Stimulated activated CD4-positive, alpha-beta T cell treated with anti-CD3 and anti-CD28 coated beads, Interleukin-15, amount 100 ng/mL, for 48 hours (primary cell): ENCODE measurements at regions not wholly inside any gene's neighbourhood (a gene's known extent, or its start where the extent isn't known, plus 50 kb on each side); places are given as distances from the start of the nearest gene placed in this dataset.

Experiments
- DNase-seq, 2 donors: peaks; one replicate each; pipeline ENCODE4 v3.0.0-alpha.2; 2020; ENCODE audit warnings: low read depth in 2 of 2

DNA sequence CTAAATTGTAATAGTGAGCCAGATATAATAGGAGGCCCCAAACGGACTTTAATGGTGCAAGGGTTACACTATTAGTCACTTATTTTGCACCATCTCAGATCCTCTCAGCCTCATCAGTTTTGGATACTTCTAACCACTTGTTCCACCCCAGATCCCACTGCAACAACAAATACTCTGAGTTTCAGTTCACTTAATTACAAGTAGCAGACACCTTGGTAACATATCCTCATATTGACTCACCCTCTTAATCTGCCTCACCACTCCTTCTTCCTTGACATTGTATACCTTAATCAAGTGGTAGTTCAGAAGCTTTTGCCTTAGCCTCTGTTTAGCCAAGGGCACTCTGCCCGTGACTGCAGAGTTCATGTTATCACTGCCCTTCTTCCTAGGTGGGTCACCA, 256.1 kb upstream of the UBASH3B start:
- no peak for DNase-seq

DNA sequence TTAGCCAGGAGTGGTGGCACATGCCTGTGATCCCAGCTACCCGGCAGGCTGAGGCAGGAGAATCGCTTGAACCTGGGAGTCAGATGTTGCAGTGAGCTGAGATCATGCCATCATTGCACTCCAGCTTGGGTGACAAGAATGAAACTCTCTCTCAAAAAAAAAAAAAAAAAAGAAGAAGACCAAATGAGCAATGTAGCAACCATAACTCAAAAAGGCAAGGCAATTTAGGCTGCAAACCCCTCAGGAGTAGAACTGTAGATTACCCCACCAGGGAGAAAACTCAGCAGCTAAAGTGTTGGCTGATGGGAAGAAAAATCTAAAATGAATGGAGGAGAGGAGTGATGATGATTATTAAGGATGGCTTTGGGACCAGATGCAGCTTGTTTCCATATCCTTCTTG, 256.7 kb upstream of the UBASH3B start:
- DNase-seq, result no peak

DNA sequence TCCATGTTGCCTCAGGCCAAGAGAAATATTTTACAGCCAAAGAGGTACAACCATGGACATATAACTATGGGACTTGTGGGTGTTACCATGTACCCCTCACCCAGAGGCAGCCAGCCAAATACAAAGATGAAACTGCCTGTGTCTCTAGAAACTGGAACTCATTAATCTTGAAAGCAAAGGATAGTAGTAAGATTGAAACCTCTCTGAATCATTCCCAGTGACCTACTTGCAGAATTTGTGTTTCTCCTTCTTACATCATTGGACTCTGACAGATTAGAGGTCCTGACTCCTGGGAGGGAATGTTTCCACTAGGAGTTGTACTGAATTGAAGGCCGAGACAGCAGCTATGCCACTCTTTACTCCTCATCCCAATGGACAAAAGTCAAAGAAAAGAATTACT, 257.4 kb upstream of the UBASH3B start:
- DNase-seq, result no peak

DNA sequence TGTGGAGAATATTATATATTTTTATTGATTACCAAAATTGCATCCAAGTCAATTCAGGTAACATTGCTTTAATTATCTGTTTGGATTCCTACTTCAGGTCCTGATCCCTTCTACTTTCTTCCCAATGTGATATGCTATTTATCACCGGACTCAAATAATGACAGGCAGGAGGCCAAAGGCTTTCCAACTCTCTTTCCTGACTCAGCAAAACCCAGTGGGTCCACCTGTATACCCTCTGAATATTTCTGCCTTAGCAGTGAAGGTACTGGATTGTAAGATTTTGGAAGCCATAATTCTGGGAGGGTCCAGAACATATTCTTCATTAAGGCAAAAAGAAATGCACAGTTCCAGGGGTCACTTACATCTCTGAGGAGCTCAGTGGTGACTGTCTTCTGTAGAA, 260.2 kb upstream of the UBASH3B start:
- no peak for DNase-seq

DNA sequence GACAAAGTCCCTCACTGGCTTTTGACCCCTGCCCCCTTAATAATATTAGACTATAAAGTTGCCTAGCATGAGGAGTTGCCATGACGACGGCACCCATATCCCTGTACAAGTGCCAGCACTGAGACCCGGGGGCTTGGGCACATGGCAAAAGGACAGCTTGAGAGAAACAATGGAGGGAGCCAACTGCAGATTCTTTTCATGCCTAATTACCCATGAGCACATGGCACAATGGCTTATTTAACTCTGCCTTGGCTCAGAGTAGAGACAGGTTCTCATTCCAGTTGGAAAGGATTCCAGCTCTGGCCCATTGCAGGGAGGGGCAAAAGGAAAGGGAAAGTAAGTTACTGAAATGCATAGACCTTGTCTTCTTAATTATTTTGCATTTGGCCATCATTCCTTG, 261.2 kb upstream of the UBASH3B start:
- DNase-seq, result no peak

DNA sequence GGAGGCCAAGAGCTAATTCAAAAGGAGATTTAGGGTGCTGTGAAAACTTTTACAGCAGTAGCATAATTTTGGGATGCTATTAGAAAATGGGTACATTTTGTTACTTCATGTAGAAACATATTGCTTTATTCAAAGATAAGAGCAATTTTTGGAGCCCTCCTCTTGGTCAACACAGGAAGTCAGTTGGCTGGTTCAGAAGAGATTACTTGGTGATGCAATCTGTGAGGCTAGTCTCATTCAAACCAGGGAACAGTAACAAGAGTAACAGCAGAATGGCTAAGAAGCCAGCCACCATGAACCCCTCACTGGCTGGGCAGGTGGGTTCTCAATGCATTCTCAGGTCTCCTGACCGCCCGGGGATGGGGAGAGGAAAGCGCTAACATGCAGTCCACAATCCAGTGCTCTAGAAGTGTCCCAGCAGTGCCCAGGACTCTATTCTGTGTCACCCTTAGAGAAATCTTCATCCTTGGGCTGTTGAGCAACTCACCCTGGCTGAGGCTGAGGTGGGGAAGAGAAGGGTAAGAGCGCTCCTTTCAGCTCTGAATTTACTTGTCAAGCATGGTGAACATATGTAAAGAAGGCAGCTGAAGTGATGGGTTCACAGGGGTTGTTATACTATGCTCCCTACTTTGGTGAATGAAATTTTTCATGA, 262.2 kb upstream of the UBASH3B start:
- DNase-seq, result no peak

DNA sequence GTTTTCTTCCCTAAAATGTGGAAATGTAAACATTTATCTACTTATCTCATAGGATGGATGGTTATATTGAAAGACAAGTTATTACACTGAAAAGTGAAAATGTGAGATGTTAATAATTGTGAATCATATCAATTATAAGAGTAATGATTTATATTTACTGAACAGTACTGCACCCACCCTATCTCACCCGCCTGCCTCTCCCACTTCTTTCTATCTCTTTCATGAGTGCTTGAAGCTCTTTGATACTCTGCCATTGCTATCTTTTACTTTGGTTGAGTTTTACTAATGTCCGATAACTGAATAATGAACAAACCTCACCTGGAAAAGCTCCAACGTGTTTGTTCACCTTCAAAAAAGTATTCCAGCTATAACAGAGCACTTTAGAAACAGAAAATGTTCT, 263.0 kb upstream of the UBASH3B start:
- no peak for DNase-seq

DNA sequence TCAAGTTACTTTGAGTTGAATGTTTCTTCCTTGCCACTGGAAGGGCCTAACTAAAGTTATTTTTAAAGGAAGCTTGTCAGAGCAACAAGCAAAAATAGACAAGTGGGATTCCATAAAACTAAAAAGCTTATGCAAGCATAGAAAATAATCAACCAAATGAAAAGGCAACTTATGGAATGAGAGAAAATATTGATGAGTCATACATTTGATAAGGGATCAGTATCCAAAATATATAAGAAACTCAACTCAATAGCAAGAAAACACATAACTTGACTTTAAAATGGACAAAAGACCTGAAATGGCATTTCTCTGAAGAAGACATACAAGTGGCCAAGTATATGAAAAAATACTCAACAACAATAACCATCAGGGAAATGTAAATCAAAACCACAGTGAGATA, 264.5 kb upstream of the UBASH3B start:
- no peak for DNase-seq

DNA sequence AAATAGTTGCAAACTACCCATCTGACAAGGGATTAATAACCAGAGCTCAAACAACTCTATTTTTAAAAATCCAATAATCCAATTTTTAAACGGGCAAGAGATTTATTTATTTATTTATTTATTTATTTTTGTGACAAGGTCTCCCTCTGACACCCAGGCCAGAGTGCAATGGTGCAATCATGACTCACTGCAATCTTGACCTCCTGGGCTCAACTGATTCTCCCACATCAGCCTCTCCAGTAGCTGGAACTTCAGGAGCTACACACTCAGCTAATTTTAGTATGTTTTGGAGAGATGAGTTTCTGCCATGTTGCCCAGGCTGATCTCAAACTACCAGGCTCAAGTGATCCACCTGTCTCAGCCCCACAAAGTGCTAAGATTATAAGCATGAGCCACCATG, 267.2 kb upstream of the BLID start:
- DNase-seq, result no peak

DNA sequence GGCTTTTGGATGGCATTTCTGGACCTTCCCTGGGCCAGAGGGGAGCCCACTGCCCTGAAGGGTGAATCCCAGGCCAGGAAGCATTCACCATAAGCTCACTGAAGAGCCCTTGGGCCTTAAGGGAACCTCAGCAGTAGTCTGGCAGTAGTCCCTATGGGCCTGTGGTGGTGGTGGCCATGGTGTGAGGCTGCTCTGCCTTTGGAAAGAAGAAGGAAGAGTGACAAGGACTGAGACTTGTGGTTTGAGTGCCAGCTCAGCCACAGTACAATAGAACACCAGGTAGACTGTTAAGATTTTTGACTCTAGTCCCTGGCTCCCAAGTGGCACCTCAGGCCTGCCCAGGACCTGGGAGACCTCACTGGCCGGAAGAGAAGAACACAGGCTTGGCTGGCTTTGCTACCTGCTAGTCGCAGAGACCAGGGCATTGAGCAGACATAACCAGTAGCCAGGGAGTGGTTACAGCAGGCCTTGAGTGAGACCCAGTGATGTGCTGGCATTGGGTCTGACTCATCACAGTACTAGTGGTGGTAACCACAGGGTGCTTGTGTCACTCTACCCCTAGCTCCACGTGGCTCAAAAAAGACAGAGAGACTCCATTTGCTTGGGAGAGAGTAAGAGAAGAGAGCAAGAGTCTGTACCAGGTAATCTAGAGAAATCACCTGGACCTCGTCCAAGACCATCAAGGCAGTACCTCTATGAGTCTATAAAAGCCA, 259.8 kb upstream of the BLID start:
- DNase-seq, result no peak

DNA sequence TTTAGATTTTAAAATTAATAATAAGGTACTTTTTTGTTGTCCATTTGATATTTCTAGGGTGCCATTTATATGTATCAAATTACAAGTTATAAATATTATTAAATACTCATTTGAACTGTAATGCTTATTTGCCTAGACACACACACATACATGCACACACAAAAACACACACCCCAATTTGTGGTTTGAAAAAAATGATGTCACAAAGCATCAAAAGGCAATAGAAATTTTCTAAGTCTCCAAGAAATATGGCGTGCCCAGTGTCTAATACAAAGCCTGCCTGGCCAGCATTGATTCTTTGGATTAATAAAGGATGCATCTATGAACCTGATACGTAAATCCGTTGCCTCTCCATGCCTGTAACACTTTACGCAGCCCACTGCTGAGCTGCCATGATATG, 252.8 kb upstream of the BLID start:
- no peak for DNase-seq

DNA sequence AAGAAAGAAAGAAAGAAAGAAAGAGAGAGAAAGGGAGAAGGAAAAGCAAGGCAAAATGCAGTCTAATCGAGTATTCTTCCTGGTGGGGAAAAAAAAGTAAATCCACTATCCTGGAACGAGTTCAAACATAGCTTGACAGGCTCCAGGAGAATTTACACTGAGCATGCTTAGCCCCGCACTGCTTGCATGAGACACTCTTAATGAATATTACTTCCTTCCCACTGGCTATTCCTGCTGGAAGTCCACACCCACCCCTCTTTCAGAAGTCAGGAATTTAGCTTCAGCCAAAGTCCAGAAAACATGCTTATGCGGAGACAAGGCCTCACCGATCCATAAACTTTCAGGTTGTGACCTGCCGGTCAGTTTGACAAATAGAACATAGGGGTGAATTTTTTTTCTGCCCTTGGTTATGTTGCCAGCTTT, 251.8 kb upstream of the BLID start:
- no peak for DNase-seq

DNA sequence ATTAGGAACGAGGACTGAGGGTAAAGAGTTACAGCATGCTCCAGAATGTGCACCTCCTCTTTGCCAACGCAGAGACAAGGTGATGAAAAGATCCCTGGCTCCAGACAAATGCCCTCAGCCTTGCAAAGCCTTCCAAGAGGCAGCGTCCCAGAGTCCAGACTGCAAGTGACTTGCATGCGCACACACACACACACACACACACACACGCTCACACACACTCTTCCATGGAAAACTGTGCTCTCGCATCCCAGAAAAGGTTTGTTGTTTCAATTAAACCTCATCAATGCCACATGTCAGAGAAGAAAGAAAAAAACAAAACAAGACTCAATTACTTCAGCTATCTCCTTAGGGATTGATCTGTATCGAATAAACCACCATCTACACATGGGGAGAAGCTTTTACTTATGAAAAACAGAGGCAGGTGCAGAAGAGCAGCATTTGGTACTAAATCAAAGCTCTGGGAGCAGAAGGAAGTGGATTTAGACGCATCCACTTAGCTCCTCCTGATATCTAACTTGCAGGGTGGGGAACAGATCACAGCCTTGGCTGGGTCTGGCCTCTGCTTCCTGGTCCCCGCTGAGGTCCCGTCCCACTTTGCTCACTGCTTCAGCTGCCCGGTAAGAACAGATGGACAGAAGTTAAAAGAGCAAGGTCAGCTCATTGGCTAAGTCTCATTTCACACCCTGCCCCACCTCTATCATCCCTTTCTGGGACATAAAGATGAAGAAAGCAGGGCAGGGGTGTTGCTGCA, 249.8 kb upstream of the BLID start:
- no peak for DNase-seq

DNA sequence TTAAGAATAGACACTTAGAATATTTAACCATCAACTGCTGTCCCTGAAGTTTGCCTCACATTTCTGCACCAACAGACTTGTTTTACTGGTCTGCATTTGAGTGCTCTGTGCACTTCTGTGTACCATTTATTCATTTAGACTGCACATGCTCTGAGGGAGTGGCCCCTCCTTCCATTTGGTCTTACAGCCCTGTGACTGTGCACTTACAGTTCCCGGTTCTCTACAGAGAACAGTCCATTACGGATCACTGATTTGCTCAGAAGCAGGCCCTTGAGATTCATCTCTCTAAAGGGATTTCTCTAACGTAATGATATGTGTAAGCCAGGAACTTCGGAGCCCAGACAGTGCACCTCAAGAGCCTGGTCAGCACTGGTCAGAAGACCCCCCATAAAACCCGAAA, 247.3 kb upstream of the BLID start:
- no peak for DNase-seq

DNA sequence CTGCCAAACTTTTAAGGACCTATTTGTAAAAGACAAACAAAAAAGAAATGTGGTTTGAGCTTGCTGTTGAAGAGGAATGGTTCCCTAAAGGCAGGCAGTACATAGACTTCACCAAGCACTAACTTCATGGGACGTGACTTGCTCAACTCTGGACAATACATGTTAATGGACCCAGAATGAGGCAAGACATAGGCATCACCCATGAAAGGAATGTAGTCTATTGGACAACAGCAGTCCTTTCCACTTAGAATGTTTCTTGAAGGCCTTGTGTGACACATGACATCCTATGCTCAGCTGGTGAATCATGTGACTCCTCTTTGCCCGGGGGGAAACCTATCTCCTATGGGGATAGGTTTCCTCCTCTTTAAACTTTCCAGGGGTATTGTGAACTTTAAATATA, 246.4 kb upstream of the BLID start:
- no peak for DNase-seq

DNA sequence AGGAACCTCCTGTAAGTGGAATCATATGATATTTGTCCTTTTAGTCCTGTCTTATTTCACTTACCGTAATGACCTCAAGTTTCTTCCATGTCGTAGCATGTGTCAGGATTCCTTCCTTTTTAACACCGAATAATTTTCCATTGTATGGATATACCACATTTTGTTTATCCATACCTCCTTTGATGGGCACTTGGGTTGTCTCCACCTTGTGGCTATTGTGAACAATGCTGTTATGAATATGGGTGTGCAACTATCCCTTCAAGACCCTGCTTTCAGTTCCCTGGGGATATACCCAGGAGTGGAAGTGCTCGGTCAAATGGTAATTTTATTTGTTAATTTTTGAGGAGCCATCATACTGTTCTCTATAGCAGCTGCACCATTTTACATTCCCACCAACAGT, 244.9 kb upstream of the BLID start:
- no peak for DNase-seq

DNA sequence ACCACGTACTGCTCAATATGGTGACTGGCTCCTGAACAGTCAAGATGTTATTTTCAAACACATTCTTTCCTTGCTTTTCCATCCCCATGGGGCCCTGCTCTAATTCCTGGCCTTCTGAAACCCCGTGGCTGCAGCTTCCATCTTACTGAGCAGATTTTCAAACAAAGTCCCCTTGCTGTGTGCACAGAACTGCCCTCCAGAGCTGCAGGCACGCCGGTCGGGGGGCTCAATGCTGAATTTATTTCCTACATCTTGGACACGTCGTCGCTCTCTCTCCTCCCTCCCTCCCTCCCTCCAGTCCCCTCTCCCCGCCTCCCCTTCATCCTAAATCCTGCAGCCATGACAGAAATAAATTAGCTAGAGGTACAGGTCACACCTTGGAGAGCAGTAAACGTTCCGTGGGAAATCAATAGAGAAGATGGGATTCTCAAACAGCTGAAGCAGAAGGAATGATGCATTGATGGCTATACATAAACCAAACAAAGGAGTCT, 243.1 kb upstream of the BLID start:
- no peak for DNase-seq

DNA sequence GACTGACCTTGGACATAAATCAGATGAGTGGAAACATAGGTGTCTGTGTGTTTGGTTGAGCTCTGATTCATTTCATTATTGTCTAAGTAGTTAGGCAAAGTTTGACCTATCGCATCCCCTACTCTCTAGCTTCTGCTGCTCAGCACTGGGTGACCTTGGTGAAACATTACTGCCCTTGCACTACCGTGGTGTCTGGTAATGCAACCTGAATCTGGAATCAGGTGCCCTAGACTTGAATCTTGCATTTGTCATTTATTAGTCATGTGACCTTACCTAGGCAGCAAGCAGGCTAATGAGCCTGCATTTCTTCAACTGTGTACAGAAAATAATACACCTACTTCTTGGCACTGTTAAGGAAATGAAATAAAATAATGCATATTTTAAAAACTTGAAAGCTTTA, 242.3 kb upstream of the BLID start:
- DNase-seq, result no peak

DNA sequence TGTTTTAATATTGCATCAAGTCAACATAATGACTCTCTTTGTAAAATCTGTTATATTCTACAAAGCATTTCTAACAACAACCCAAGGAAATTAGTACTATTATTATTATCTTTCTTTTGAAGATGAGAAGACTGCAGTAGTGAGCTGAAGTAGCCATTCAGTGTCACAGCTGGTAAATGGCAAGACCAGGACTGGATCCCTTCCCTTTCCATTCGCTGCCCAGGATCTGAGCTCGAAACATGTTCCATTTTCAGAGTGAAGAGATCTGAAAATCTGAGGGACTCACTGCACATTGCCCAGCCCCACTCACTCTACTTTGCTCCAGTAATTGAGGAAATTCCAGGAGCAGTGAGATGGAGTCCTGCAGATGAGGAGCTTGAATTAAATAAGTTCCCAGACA, 240.0 kb upstream of the BLID start:
- DNase-seq, result no peak

DNA sequence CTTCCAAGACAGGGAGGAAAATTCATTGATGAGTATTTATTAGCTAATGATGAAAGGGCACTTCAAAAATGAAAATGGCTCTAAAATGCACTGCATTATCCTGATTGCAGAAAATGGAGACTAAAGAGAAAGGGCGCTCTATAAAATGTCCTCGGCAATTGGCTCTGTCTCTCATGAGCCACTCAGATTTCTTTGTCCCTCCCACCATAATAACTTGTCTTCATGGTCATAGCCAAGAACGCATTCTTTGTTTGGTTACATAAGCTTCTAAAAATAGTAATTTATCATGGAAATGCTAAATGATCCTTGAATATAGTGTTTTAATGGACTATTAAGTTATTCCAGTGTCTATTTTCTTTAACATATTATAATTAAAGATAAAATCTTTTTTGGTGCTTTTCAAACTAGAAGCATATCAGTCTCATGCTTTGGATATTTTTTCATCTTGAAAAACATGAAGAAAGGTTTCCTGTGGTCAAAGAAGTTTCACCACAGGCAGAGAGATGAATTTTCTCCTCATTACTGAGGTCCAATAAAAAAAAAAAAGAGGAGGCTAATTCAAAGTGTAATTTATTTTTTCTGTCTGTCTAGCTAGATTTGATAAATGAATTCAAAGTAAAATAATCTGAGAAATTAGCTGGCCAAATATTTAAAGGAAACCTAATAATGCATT, 238.1 kb upstream of the BLID start:
- DNase-seq, result no peak

DNA sequence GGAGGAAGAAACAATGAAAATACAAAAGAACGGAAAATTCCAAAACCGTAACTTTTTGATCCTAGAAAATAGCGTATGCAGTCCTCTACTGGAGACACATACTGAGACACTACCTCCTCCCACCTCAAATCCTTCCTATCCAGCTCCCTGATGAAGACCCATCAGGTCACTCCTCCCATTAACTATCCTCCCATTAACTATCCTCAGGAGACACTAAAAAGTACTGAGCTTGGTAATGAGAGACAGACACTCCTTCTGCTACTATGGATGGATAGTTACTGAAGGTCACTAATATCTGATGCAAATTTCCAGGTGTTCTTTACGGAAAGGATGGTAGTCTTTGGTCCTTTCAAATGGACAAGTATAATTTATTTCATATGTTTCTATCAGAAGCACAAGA, 237.5 kb upstream of the BLID start:
- DNase-seq, result no peak

DNA sequence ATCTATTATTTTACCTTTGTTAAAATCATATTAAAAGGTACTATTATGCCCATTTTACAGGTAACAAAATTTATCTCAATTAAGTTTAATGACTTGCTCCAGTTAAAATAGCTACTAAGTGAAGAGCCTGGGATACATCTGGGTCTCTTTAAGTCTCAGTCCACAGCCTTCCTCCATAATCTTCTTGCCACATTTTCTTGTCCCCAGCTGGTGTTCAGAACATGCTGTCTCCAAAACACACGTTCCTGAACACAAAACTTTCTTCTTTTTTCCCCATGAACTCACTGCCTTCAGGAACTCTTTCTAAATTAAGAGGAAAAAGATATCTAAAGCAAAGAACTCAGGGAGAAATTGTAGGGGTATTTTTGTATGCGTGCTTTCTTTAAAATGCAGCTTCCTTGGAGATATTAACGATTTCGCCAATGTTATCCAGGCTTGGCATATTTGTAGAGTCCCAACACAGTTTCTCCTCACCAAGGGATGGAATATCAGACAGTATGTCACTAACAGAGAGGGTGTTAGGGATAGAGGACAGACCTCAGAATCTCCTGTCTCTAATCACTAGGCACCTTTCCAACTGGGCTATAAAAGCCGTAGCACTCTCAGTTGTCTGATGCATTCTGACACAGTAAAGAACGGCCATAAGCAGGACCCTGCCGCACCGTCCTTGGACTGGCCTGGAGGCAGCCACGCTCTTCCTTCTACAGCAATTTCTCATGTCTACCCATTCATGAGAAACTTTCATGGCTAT, 232.8 kb upstream of the BLID start:
- DNase-seq, result no peak
